Fibroblast of villous mesenchyme (primary cell): ENCODE measurements at regions not wholly inside any gene's neighbourhood (a gene's known extent, or its start where the extent isn't known, plus 50 kb on each side); places are given as distances from the start of the nearest gene placed in this dataset.
A peak's percentile ranks its signal among the peaks of the same experiment; 100 is the strongest.

Experiments used
- DNase-seq: peaks from one replicate; pipeline ENCODE4 v3.0.0-alpha.2; 2010; ENCODE audit warnings: low read depth
- H3K4me3 ChIP-seq: 2 replicates; pipeline ENCODE4 v1.5.1; 2011; ENCODE audit warnings: low read depth, mild to moderate bottlenecking, low read length
- TF ChIP-seq, protein P1 (sequence below): IDR thresholded peaks from 2 replicates; pipeline ENCODE4 v1.5.1; 2012; ENCODE audit warnings: low read depth, mild to moderate bottlenecking, low read length; ENCODE audit not compliant: insufficient read depth

DNA sequence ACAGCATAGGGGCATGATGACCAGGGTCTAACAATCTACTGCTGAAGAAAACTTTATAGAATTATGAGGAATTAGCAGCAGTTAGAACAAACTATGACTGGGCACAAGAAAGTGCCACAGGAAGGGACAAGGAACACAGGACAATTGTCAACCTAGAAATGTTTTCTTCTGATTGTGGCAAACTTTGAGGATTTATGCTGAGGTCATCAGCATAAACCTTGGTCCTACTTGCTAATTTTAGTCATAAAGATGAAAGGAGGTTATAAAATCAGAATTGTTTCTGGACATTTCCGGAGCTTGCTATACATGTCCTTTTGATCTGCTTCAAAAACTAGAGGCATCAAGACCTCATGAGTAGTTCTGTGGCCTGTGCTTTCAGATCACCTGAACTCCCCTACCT is 446.6 kb upstream of the THBS1 start:
- no peak for DNase-seq
- TF ChIP-seq, protein P1, sequence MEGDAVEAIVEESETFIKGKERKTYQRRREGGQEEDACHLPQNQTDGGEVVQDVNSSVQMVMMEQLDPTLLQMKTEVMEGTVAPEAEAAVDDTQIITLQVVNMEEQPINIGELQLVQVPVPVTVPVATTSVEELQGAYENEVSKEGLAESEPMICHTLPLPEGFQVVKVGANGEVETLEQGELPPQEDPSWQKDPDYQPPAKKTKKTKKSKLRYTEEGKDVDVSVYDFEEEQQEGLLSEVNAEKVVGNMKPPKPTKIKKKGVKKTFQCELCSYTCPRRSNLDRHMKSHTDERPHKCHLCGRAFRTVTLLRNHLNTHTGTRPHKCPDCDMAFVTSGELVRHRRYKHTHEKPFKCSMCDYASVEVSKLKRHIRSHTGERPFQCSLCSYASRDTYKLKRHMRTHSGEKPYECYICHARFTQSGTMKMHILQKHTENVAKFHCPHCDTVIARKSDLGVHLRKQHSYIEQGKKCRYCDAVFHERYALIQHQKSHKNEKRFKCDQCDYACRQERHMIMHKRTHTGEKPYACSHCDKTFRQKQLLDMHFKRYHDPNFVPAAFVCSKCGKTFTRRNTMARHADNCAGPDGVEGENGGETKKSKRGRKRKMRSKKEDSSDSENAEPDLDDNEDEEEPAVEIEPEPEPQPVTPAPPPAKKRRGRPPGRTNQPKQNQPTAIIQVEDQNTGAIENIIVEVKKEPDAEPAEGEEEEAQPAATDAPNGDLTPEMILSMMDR = no peak
- no peak overlapping the region for H3K4me3 ChIP-seq

DNA sequence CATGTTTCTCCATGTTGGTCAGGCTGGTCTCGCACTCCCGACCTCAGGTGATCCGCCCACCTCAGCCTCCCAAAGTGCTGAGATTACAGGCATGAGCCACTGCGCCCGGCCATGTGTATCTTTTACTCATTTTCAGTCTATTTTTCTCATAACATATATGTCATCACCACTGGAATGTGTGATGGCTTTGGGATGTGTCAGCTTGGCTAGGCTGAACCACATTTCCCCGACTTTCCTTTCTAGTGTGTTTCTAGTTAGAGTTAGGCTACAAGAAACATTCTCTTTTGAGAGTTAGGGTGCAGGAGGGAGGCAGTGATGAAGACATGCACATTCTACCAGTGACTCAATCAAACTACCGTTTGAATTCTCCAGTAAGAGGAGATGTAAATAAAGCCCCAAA is 444.9 kb upstream of the THBS1 start:
- no peak overlapping the region for H3K4me3 ChIP-seq
- TF ChIP-seq, protein P1 = no peak
- DNase-seq = peak; percentile 82

DNA sequence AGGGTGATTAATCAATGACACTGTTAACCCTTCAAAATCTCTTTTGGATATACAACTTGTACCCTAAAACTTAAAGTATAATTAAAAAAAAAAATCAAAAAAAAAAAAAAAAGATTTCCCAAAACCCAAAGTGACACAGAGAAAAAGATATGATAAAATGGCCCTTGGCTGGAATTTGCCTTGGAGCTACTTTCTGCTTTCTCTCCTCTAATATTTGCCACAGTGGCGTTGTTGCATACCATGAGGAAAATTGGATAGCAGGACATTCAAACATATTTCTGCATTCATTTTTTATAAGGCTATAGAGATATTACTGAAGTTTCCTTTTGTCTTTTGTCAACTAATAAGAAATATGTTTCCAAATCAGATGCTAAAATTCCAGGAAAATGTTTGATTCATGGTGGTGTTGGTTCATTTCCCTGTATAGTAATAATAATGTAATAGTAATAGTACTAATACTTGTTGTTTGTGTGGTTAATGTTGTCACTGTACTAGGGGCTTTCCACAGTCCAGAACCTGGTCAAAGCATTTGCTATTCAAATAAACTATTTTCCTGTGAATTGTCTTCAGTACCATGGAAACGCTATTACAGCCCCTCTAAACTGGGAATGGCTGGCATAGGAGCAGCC is 441.3 kb upstream of the THBS1 start:
- TF ChIP-seq, protein P1 = no peak
- no peak overlapping the region for H3K4me3 ChIP-seq

DNA sequence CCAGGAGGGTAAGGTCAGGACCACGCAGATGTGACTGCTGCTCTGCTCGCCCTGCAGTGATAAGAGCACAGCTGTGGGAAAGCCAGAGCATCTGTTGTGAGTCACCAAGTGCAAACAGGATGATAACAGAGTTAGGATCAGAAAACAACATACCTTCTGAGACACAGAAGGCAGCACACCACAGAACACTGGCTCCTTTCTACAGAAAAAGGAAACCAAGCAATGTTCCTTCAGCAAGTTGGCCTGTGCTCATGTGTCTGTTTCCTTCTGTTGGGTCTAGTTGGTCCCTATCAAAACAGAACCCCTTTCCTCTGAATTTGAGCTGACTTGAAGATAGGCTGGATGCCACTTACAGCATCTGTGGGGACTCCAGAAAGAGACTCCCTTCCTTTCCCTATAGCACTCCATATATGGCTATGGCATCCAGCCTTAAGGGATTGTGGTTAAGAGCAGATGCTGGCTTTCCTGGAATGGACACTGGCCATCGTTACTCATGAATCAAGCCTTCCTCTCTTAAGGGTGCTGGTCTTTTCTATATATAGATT is 440.7 kb upstream of the THBS1 start:
- peak; percentile 93 for DNase-seq
- H3K4me3 ChIP-seq = no peak overlapping the region
- TF ChIP-seq, protein P1 = no peak

More for the DNA sequence above, 441.3 kb upstream of the THBS1 start:
- no peak for DNase-seq

DNA sequence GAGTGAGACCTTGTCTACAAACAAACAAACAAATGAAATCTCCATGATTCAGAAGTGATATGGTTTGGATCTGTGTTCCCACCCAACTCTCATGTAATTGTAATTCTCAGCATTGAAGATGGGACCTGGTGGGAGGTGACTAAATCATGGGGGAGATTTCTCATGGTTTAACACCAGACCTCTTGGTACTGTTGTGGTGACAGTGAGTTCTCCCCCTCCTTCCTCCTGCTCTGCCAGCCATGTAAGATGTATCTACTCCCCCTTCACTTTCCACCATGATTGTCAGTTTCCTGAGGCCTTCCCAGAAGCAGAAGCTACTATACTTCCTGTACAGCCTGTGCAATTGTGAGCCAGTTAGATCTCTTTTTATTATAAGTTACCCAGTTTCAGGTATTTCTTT is 438.4 kb upstream of the THBS1 start:
- no peak for DNase-seq
- TF ChIP-seq, protein P1 = no peak
- H3K4me3 ChIP-seq = no peak overlapping the region

DNA sequence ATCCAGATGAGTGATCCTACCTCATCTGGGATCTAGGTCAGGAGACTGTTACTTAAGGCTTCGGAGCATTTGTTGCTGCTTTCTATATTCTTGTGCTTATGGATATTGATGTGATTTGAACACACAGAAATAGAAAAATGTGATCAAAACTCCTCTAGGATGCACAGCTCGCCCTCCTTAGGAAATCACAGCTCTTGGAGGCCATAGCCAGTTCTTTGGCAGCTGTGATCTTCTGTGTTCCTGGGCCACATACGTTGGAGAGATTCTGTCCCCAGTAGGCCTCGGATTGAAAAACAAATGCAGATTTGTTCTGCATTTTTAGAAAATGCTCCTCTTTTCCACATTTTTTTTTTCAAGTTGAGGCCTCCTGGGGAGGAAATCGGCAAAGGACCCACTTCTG is 437.4 kb upstream of the THBS1 start:
- TF ChIP-seq, protein P1 = no peak
- no peak for DNase-seq

DNA sequence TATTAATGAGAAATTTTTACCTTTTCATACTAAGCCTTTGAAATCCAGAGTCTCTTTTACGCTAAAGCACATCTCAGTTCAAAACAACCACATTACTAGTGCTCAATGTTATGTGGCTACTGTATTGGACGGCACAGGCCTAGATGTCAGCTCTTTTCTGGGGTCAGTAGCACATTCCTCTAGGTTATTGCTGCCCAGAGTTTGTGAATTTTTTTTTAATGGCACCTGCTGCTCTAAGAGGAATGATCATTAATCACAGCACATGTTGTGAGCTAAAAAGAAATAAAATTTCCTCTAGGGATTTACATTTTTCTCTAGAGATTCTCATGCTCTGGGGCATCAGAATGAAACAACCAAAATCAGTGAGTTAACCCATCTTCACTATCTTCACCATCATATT is 436.8 kb upstream of the THBS1 start:
- TF ChIP-seq, protein P1 = no peak
- no peak overlapping the region for H3K4me3 ChIP-seq
- no peak for DNase-seq

More for the DNA sequence above, 437.4 kb upstream of the THBS1 start:
- no peak overlapping the region for H3K4me3 ChIP-seq
